ENCODE measurements at regions not wholly inside any gene's neighbourhood (a gene's known extent, or its start where the extent isn't known, plus 50 kb on each side); places are given as distances from the start of the nearest gene placed in this dataset.

- DNase-seq (ENCODE audit: low read depth), result no peak
Measured at GRCh38 chr5:99724732-99725290, 796.0 kb upstream of the CHD1 start.

- DNase-seq (ENCODE audit: low read depth), result no peak
Measured at GRCh38 chr5:99721506-99721905, 792.7 kb upstream of the CHD1 start.

- no peak for DNase-seq (ENCODE audit: low read depth)
Measured at GRCh38 chr5:99715921-99716320, 787.1 kb upstream of the CHD1 start.

GRCh38 chr5:99706160-99706559, 777.4 kb upstream of the CHD1 start:
- DNase-seq (ENCODE audit: low read depth), result no peak

- DNase-seq (ENCODE audit: low read depth), result no peak
Measured at GRCh38 chr5:99702565-99702964, 773.8 kb upstream of the CHD1 start.

- DNase-seq (ENCODE audit: low read depth), result no peak
Measured at GRCh38 chr5:99694884-99695283, 766.1 kb upstream of the CHD1 start.

- DNase-seq (ENCODE audit: low read depth), result no peak
Measured at GRCh38 chr5:99686538-99686937, 757.7 kb upstream of the CHD1 start.

GRCh38 chr5:99675974-99676373, 747.2 kb upstream of the CHD1 start:
- DNase-seq (ENCODE audit: low read depth), result no peak

GRCh38 chr5:99674101-99674500, 745.3 kb upstream of the CHD1 start:
- no peak for DNase-seq (ENCODE audit: low read depth)

- DNase-seq (ENCODE audit: low read depth), result no peak
Measured at GRCh38 chr5:99664972-99665371, 736.2 kb upstream of the CHD1 start.

- DNase-seq (ENCODE audit: low read depth), result no peak
Measured at GRCh38 chr5:99651298-99651697, 722.5 kb upstream of the CHD1 start.

GRCh38 chr5:99646011-99646647, 717.3 kb upstream of the CHD1 start:
- DNase-seq (ENCODE audit: low read depth), result no peak

- no peak for DNase-seq (ENCODE audit: low read depth)
Measured at GRCh38 chr5:99644822-99645221, 716.0 kb upstream of the CHD1 start.

- no peak for DNase-seq (ENCODE audit: low read depth)
Measured at GRCh38 chr5:99640646-99641045, 711.8 kb upstream of the CHD1 start.

GRCh38 chr5:99639905-99640304, 711.1 kb upstream of the CHD1 start:
- DNase-seq (ENCODE audit: low read depth), result no peak

- no peak for DNase-seq (ENCODE audit: low read depth)
Measured at GRCh38 chr5:99636663-99637062, 707.9 kb upstream of the CHD1 start.

- no peak for DNase-seq (ENCODE audit: low read depth)
Measured at GRCh38 chr5:99621772-99622681, 693.2 kb upstream of the CHD1 start.

- no peak for DNase-seq (ENCODE audit: low read depth)
Measured at GRCh38 chr5:99617335-99617734, 688.5 kb upstream of the CHD1 start.

- no peak for DNase-seq (ENCODE audit: low read depth)
Measured at GRCh38 chr5:99614888-99615287, 686.1 kb upstream of the CHD1 start.

- DNase-seq (ENCODE audit: low read depth), result no peak
Measured at GRCh38 chr5:99607124-99607523, 678.3 kb upstream of the CHD1 start.

GRCh38 chr5:99605904-99606303, 677.1 kb upstream of the CHD1 start:
- no peak for DNase-seq (ENCODE audit: low read depth)

- DNase-seq (ENCODE audit: low read depth), result no peak
Measured at GRCh38 chr5:99600952-99601351, 672.1 kb upstream of the CHD1 start.

GRCh38 chr5:99590806-99591205, 662.0 kb upstream of the CHD1 start:
- no peak for DNase-seq (ENCODE audit: low read depth)
